Fibroblast of lung (primary cell): ENCODE measurements at regions not wholly inside any gene's neighbourhood (a gene's known extent, or its start where the extent isn't known, plus 50 kb on each side); places are given as distances from the start of the nearest gene placed in this dataset.

Experiments used
- DNase-seq, 2 donors: peaks; one replicate each; pipeline versions ENCODE4 v3.0.0 to v3.0.0-alpha.2; 2010; ENCODE audit warnings: low read depth in 2 of 2
- H2AFZ ChIP-seq: 2 replicates; pipeline ENCODE4 v1.5.1; 2012; ENCODE audit warnings: low read length, control low read depth, inconsistent platforms
- H3K27ac ChIP-seq: 2 replicates; pipeline ENCODE4 v1.5.1; 2011; ENCODE audit warnings: low read length, control low read depth; ENCODE audit not compliant: insufficient read depth
- H3K27me3 ChIP-seq: 2 replicates; pipeline ENCODE4 v1.5.1; 2011; ENCODE audit warnings: mild to moderate bottlenecking, low read length; ENCODE audit not compliant: control insufficient read depth, insufficient read depth
- H3K36me3 ChIP-seq: 2 replicates; pipeline ENCODE4 v1.5.1; 2011; ENCODE audit warnings: low read length; ENCODE audit not compliant: control insufficient read depth, insufficient read depth
- H3K4me1 ChIP-seq: 2 replicates; pipeline ENCODE4 v1.5.1; 2011; ENCODE audit warnings: low read length; ENCODE audit not compliant: control insufficient read depth, insufficient read depth; ENCODE audit errors: extremely low read depth
- H3K4me2 ChIP-seq: 2 replicates; pipeline ENCODE4 v1.5.1; 2011; ENCODE audit warnings: low read length, control low read depth; ENCODE audit not compliant: insufficient read depth; ENCODE audit errors: extremely low read depth
- H3K4me3 ChIP-seq, 4 experiments: fragments of 200-600 bp in 1 of 4; sonication (generic) in 1 of 4; replicated peaks in 1 of 4; 2 replicates each; pipeline ENCODE4 v1.5.1; 2011 to 2016; ENCODE audit warnings: low read length in 4 of 4, low read depth in 3 of 4, mild to moderate bottlenecking in 3 of 4, control low read depth in 2 of 4, inconsistent platforms in 1 of 4, mixed read lengths in 1 of 4; ENCODE audit not compliant: insufficient read depth in 1 of 4; ENCODE audit errors: control extremely low read depth in 1 of 4
- H3K79me2 ChIP-seq: 2 replicates; pipeline ENCODE4 v1.5.1; 2012; ENCODE audit warnings: mild to moderate bottlenecking, low read length, inconsistent platforms; ENCODE audit not compliant: control insufficient read depth, insufficient read depth
- H3K9ac ChIP-seq: 2 replicates; pipeline ENCODE4 v1.5.1; 2011; ENCODE audit warnings: mild to moderate bottlenecking, low read length, control low read depth; ENCODE audit not compliant: insufficient read depth
- H3K9me3 ChIP-seq: 2 replicates; pipeline ENCODE4 v1.5.1; 2012; ENCODE audit warnings: low read depth, low read length; ENCODE audit not compliant: control insufficient read depth, insufficient read depth
- H4K20me1 ChIP-seq: 2 replicates; pipeline ENCODE4 v1.5.1; 2011; ENCODE audit warnings: low read length; ENCODE audit not compliant: control insufficient read depth, insufficient read depth; ENCODE audit errors: extremely low read depth
- EZH2 ChIP-seq: IDR thresholded peaks from 2 replicates; pipeline ENCODE4 v1.5.1; 2012; ENCODE audit warnings: low read length, control low read depth, mild to moderate bottlenecking; ENCODE audit errors: missing control alignments
- TF ChIP-seq, protein P1 (sequence below), 2 donors: IDR thresholded peaks in 1 of 2; conservative IDR thresholded peaks in 1 of 2; 1 replicate in 1 of 2; 2 replicates in 1 of 2; pipeline ENCODE4 v1.5.1; 2011 to 2012; ENCODE audit warnings: low read length in 2 of 2, control low read depth in 1 of 2, inconsistent platforms in 1 of 2, low read depth in 1 of 2, mild to moderate bottlenecking in 1 of 2

- TF ChIP-seq, protein P1, sequence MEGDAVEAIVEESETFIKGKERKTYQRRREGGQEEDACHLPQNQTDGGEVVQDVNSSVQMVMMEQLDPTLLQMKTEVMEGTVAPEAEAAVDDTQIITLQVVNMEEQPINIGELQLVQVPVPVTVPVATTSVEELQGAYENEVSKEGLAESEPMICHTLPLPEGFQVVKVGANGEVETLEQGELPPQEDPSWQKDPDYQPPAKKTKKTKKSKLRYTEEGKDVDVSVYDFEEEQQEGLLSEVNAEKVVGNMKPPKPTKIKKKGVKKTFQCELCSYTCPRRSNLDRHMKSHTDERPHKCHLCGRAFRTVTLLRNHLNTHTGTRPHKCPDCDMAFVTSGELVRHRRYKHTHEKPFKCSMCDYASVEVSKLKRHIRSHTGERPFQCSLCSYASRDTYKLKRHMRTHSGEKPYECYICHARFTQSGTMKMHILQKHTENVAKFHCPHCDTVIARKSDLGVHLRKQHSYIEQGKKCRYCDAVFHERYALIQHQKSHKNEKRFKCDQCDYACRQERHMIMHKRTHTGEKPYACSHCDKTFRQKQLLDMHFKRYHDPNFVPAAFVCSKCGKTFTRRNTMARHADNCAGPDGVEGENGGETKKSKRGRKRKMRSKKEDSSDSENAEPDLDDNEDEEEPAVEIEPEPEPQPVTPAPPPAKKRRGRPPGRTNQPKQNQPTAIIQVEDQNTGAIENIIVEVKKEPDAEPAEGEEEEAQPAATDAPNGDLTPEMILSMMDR (conservative IDR thresholded peaks at IDR 0.05 in 1 of 2, IDR thresholded peaks at IDR 0.05 in 1 of 2; ENCODE audit: low read depth in 1 of 2, low read length in 2 of 2), result no peak
- TF ChIP-seq EZH2, result no peak
- H3K9me3 ChIP-seq, result no peaks in the 10 kb centered on the region
- no peak for DNase-seq
- H2AFZ ChIP-seq, result no peak overlapping the region
- H3K9ac ChIP-seq, result no peak overlapping the region
- H3K27ac ChIP-seq, result no peak overlapping the region
- H3K4me3 ChIP-seq, result no peak overlapping the region
- no peak overlapping the region for H3K4me2 ChIP-seq
- H4K20me1 ChIP-seq, result no peaks in the 10 kb centered on the region
- no peaks in the 10 kb centered on the region for H3K4me1 ChIP-seq
- no peaks in the 10 kb centered on the region for H3K27me3 ChIP-seq
- H3K36me3 ChIP-seq, result no peaks in the 10 kb centered on the region
- H3K79me2 ChIP-seq, result no peaks in the 10 kb centered on the region
These were observed 684.5 kb downstream of the FAM181B start for GRCh38 chr11:82049199-82049598.

GRCh38 chr11:82047200-82047599 is 686.5 kb downstream of the FAM181B start:
- TF ChIP-seq, protein P1 (conservative IDR thresholded peaks at IDR 0.05 in 1 of 2, IDR thresholded peaks at IDR 0.05 in 1 of 2; ENCODE audit: low read depth in 1 of 2, low read length in 2 of 2), result no peak
- TF ChIP-seq EZH2, result no peak
- Histone ChIP-seq H4K20me1 (no peaks in the 10 kb centered on the region), H3K4me3 (no peak overlapping the region), H3K27me3 (no peaks in the 10 kb centered on the region), H3K9me3 (no peaks in the 10 kb centered on the region), H3K4me1 (no peaks in the 10 kb centered on the region), H3K79me2 (no peaks in the 10 kb centered on the region), H3K36me3 (no peaks in the 10 kb centered on the region), H3K9ac (no peak overlapping the region), H3K27ac (no peak overlapping the region), H2AFZ (no peak overlapping the region), H3K4me2 (no peak overlapping the region)
- no peak for DNase-seq

GRCh38 chr11:82046778-82047177 is 686.9 kb downstream of the FAM181B start:
- no peak for TF ChIP-seq EZH2
- TF ChIP-seq, protein P1 (conservative IDR thresholded peaks at IDR 0.05 in 1 of 2, IDR thresholded peaks at IDR 0.05 in 1 of 2; ENCODE audit: low read depth in 1 of 2, low read length in 2 of 2), result no peak
- no peak overlapping the region for H3K4me2 ChIP-seq
- no peaks in the 10 kb centered on the region for H3K79me2 ChIP-seq
- H3K4me1 ChIP-seq, result no peaks in the 10 kb centered on the region
- no peaks in the 10 kb centered on the region for H3K9me3 ChIP-seq
- no peaks in the 10 kb centered on the region for H3K27me3 ChIP-seq
- H3K9ac ChIP-seq, result no peak overlapping the region
- H4K20me1 ChIP-seq, result no peaks in the 10 kb centered on the region
- DNase-seq, result peak; percentile 58 to 87
- no peak overlapping the region for H3K27ac ChIP-seq
- no peak overlapping the region for H2AFZ ChIP-seq
- H3K4me3 ChIP-seq, result no peak overlapping the region
- no peaks in the 10 kb centered on the region for H3K36me3 ChIP-seq
